ENCODE measurements at regions not wholly inside any gene's neighbourhood (a gene's known extent, or its start where the extent isn't known, plus 50 kb on each side); places are given as distances from the start of the nearest gene placed in this dataset.

- TF ChIP-seq, protein P1, sequence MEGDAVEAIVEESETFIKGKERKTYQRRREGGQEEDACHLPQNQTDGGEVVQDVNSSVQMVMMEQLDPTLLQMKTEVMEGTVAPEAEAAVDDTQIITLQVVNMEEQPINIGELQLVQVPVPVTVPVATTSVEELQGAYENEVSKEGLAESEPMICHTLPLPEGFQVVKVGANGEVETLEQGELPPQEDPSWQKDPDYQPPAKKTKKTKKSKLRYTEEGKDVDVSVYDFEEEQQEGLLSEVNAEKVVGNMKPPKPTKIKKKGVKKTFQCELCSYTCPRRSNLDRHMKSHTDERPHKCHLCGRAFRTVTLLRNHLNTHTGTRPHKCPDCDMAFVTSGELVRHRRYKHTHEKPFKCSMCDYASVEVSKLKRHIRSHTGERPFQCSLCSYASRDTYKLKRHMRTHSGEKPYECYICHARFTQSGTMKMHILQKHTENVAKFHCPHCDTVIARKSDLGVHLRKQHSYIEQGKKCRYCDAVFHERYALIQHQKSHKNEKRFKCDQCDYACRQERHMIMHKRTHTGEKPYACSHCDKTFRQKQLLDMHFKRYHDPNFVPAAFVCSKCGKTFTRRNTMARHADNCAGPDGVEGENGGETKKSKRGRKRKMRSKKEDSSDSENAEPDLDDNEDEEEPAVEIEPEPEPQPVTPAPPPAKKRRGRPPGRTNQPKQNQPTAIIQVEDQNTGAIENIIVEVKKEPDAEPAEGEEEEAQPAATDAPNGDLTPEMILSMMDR (IDR thresholded peaks at IDR 0.05; ENCODE audit: partially characterized antibody, unreplicated experiment) = peak; percentile 17
- Mint-ChIP-seq H3K4me1 (ENCODE audit: low read depth, unreplicated experiment) (peaks cover 20% of the 10 kb centered on the region), H3K36me3 (ENCODE audit: unreplicated experiment) (peaks cover 4% of the 10 kb centered on the region), H3K27me3 (ENCODE audit: unreplicated experiment) (peaks cover 14% of the 10 kb centered on the region), H3K27ac (ENCODE audit: unreplicated experiment) (peak overlapping the region; percentile 39), H3K9me3 (ENCODE audit: unreplicated experiment) (peaks cover 3% of the 10 kb centered on the region), H3K4me3 (ENCODE audit: unreplicated experiment) (peak overlapping the region; percentile 90)
- peak; percentile 63 for DNase-seq
Observed at GRCh38 chr6:166008441-166009369, 158.9 kb downstream of the TBXT start.

DNA sequence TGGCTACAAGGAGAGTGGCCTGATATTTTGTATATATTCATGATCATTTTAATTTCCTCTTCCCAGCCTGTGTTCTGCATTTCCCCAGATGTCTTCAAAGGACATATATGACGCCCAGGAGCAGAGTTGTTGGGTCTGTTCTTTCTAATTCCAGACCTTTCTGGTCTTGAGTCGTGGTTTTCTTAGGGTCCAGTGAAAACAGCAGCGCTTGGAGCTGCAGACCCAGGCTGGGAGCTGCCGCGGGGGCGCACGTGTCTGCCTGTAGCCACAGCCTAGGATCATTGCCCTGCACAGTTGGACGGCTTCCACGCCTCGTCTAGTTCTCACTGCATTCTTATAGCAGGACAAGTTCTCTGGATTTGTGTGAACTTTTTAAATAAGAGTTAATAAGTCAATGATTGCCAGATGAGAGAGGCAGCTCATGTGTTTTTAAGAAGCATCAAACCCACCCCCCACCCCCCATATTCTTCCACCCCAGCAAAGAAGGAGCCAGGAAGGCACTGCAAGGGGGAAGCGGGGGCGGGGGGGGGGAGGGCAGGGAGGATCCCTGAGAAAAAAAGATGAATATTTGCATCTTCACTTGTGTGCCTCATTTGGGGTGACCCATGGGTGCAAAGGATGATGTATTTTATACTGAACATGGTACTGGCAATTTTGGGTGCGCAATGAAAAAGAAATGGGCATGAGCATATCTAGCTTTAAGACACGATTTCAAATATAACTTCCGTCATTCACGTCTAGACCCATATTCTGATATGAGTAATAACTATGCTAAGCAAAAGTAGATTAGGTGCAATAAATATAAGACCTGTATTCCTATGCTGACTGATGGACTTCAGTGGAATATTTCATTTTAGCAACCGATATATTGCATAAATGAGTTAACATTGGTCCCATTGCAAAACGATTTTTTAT is 160.0 kb downstream of the TBXT start:
- Mint-ChIP-seq H3K4me1 (ENCODE audit: low read depth, unreplicated experiment) (peaks cover 23% of the 10 kb centered on the region), H3K27me3 (ENCODE audit: unreplicated experiment) (peaks cover 14% of the 10 kb centered on the region)
- DNase-seq = no peak

DNA sequence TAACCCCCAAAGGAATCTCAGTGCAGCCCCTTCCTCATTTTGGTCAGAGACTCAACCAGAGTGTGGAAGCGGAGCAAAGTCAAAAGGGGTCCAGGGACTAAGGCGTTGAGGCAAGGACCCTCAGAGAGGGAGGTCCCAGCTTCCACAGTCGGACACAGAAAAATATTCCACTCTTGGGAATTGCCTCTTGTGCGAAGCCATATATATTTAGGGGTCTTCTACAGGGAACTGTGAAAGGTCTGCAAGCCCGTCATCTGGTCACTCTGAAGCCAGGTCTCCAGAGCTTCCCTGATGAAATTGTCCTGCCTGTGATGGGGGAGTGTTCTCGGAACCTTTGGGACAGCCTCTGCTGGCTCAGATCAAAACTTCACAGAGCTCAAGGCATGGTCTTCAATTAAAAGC is 160.8 kb downstream of the TBXT start:
- DNase-seq = no peak
- peaks cover 23% of the 10 kb centered on the region for H3K4me1 Mint-ChIP-seq (ENCODE audit: low read depth, unreplicated experiment)

More for the DNA sequence above, 160.0 kb downstream of the TBXT start:
- peaks cover 4% of the 10 kb centered on the region for H3K36me3 Mint-ChIP-seq (ENCODE audit: unreplicated experiment)
- H3K9me3 Mint-ChIP-seq (ENCODE audit: unreplicated experiment) = peaks cover 3% of the 10 kb centered on the region
- no peak overlapping the region for H3K27ac Mint-ChIP-seq (ENCODE audit: unreplicated experiment)
- TF ChIP-seq, protein P1 (IDR thresholded peaks at IDR 0.05; ENCODE audit: partially characterized antibody, unreplicated experiment) = no peak
- peak overlapping the region; percentile 90 for H3K4me3 Mint-ChIP-seq (ENCODE audit: unreplicated experiment)

GRCh38 chr6:166005944-166006899 is 161.4 kb downstream of the TBXT start:
- peaks cover 23% of the 10 kb centered on the region for H3K4me1 Mint-ChIP-seq (ENCODE audit: low read depth, unreplicated experiment)
- H3K4me3 Mint-ChIP-seq (ENCODE audit: unreplicated experiment) = peak overlapping the region; percentile 83
- peaks cover 4% of the 10 kb centered on the region for H3K36me3 Mint-ChIP-seq (ENCODE audit: unreplicated experiment)
- H3K9me3 Mint-ChIP-seq (ENCODE audit: unreplicated experiment) = peaks cover 4% of the 10 kb centered on the region
- H3K27me3 Mint-ChIP-seq (ENCODE audit: unreplicated experiment) = peaks cover 13% of the 10 kb centered on the region
- TF ChIP-seq, protein P1 (IDR thresholded peaks at IDR 0.05; ENCODE audit: partially characterized antibody, unreplicated experiment) = no peak
- H3K27ac Mint-ChIP-seq (ENCODE audit: unreplicated experiment) = no peak overlapping the region
- peak; percentile 75 for DNase-seq

More for the DNA sequence above, 160.8 kb downstream of the TBXT start:
- peaks cover 14% of the 10 kb centered on the region for H3K27me3 Mint-ChIP-seq (ENCODE audit: unreplicated experiment)
- TF ChIP-seq, protein P1 (IDR thresholded peaks at IDR 0.05; ENCODE audit: partially characterized antibody, unreplicated experiment) = no peak
- peaks cover 4% of the 10 kb centered on the region for H3K36me3 Mint-ChIP-seq (ENCODE audit: unreplicated experiment)
- peak overlapping the region; percentile 83 for H3K4me3 Mint-ChIP-seq (ENCODE audit: unreplicated experiment)
- H3K27ac Mint-ChIP-seq (ENCODE audit: unreplicated experiment) = no peak overlapping the region
- H3K9me3 Mint-ChIP-seq (ENCODE audit: unreplicated experiment) = peaks cover 3% of the 10 kb centered on the region
